ENCODE measurements at regions not wholly inside any gene's neighbourhood (a gene's known extent, or its start where the extent isn't known, plus 50 kb on each side); places are given as distances from the start of the nearest gene placed in this dataset.
A peak's percentile ranks its signal among the peaks of the same experiment; 100 is the strongest.
"Not testable (repeated sequence)": the region's sequence is repeated elsewhere in the genome, so short reads cannot be mapped to it uniquely, and the experiment has no call there.

DNA sequence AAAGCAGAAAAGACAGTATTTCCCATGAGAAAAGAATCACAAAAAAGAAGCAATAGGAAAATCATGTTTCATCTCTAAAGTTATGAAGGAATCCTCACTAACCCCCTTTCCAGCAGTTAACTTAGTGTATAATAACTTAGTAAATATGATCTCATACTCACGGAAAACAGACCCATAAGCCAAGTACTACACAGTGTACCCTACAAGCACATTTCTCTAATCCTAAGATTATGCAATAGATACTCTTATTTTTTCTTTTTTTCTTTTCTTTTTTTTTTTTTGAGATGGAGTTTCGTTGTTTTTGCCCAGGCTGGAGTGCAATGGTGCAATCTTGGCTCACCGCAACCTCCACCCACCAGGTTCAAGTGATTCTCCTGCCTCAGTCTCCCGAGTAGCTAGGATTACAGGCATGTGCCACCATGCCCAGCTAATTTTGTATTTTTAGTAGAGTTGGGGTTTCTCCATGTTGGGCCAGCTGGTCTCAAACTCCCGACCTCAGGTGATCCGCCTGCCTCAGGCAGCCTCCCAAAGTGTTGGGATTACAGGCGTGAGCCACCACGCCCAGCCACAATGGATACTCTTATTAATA is 73.7 kb upstream of the KCTD7 start:
- intact Hi-C loops (cut with DNase I): loop anchor here (5.0 kb wide), 1 partner anchor 97 kb away; no protein-coding TSS in a partner anchor
- Histone ChIP-seq H3K36me3 (peaks cover 3 to 83% (median 40%) of the 10 kb centered on the region in 4 donors), H3K4me1 (peaks cover 0 to 13% (median 10%) of the 10 kb centered on the region in 4 donors), H3K27ac (peak overlapping the region; percentile 14 to 60 (median 26))
- peak; percentile 61 for DNase-seq
- H3K4me3 ChIP-seq, H3K27me3 ChIP-seq, H3K9me3 ChIP-seq: not testable (repeated sequence)
- peak in 1 of 4 donors; percentile 24 for TF ChIP-seq POLR2AphosphoS5 (IDR thresholded peaks at IDR 0.05)
- WGBS, 2 donors: 89 to 92% methylated on average over 8 of the region's 8 CpGs

DNA sequence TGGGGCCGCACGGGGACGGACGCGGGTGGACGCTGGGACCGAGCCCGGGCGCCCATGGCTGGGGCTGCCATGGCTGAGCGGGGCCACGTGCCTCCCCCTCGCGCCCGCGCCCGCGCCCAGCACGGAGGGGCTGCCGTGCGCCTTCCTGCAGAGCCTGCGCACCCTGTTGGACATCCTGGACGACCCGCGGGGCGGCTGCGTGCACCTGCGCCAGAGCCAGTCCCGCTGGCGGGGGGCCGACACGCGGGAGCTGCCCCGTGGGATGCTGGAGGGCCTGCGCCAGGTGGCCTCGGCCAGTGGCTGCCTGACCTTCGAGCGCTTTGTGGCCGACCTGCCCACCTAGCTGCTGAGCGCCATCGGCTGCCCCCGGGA is 72.5 kb upstream of the KCTD7 start:
- intact Hi-C loops (cut with DNase I): loop anchor here (5.0 kb wide), 1 partner anchor 96 kb away; no protein-coding TSS in a partner anchor

GRCh38 chr7:66556549-66557213 is 72.0 kb upstream of the KCTD7 start:
- DNase-seq: no peak
- TF ChIP-seq EP300 (IDR thresholded peaks at IDR 0.05): no peak
- no peak for TF ChIP-seq POLR2A (IDR thresholded peaks at IDR 0.05)
- no peak for TF ChIP-seq POLR2AphosphoS5 (IDR thresholded peaks at IDR 0.05)
- TF ChIP-seq CTCF (IDR thresholded peaks at IDR 0.05): no peak
- no peak overlapping the region for H3K4me3 ChIP-seq
- intact Hi-C loops (cut with DNase I): loop anchor here (5.0 kb wide), 1 partner anchor 96 kb away; no protein-coding TSS in a partner anchor
- no peaks in the 10 kb centered on the region for H3K27me3 ChIP-seq
- peaks cover 0 to 13% (median 10%) of the 10 kb centered on the region in 4 donors for H3K4me1 ChIP-seq
- H3K36me3 ChIP-seq: peaks cover under 1 to 72% (median 29%) of the 10 kb centered on the region in 4 donors
- WGBS, 2 donors: 96 to 97% methylated on average over 54 of the region's 54 CpGs
- H3K9me3 ChIP-seq: no peaks in the 10 kb centered on the region
- peak overlapping the region in 1 of 4 donors; percentile 12 for H3K27ac ChIP-seq

More for the DNA sequence above, 72.5 kb upstream of the KCTD7 start:
- H3K9me3 ChIP-seq: no peaks in the 10 kb centered on the region
- DNase-seq: no peak
- H3K36me3 ChIP-seq: peaks cover 3 to 77% (median 34%) of the 10 kb centered on the region in 4 donors
- no peak overlapping the region for H3K27ac ChIP-seq
- WGBS, 2 donors: 97 to 98% methylated on average over 41 of the region's 41 CpGs
- H3K4me3 ChIP-seq: no peak overlapping the region
- H3K27me3 ChIP-seq: no peaks in the 10 kb centered on the region
- TF ChIP-seq POLR2AphosphoS5 (IDR thresholded peaks at IDR 0.05): no peak
- no peak for TF ChIP-seq POLR2A (IDR thresholded peaks at IDR 0.05)
- no peak for TF ChIP-seq CTCF (IDR thresholded peaks at IDR 0.05)
- no peak for TF ChIP-seq EP300 (IDR thresholded peaks at IDR 0.05)
- H3K4me1 ChIP-seq: peaks cover 0 to 13% (median 10%) of the 10 kb centered on the region in 4 donors

- H3K36me3 ChIP-seq: peaks cover 0 to 64% (median 24%) of the 10 kb centered on the region in 4 donors
- WGBS, 2 donors: 47 to 60% methylated on average over 40 of the region's 40 CpGs
- peak overlapping the region in 1 of 4 donors; percentile 6 for H3K4me3 ChIP-seq
- H3K4me1 ChIP-seq: peaks cover 0 to 13% (median 10%) of the 10 kb centered on the region in 4 donors
- DNase-seq: peak; percentile 86
- intact Hi-C loops (cut with DNase I): loop anchor here (5.0 kb wide), 1 partner anchor 95 kb away; no protein-coding TSS in a partner anchor
- TF ChIP-seq CTCF (IDR thresholded peaks at IDR 0.05) (peak; percentile 95 to 99 (median 97)), POLR2AphosphoS5 (IDR thresholded peaks at IDR 0.05) (peak in 3 of 4 donors; percentile 7 to 46 (median 29)), POLR2A (IDR thresholded peaks at IDR 0.05) (no peak)
- no peaks in the 10 kb centered on the region for H3K9me3 ChIP-seq
- H3K27ac ChIP-seq: peak overlapping the region; percentile 11 to 19 (median 14)
- H3K27me3 ChIP-seq: no peaks in the 10 kb centered on the region
Measured at GRCh38 chr7:66557214-66558200, 71.2 kb upstream of the KCTD7 start.
